ENCODE measurements at regions not wholly inside any gene's neighbourhood (a gene's known extent, or its start where the extent isn't known, plus 50 kb on each side); places are given as distances from the start of the nearest gene placed in this dataset.

DNA sequence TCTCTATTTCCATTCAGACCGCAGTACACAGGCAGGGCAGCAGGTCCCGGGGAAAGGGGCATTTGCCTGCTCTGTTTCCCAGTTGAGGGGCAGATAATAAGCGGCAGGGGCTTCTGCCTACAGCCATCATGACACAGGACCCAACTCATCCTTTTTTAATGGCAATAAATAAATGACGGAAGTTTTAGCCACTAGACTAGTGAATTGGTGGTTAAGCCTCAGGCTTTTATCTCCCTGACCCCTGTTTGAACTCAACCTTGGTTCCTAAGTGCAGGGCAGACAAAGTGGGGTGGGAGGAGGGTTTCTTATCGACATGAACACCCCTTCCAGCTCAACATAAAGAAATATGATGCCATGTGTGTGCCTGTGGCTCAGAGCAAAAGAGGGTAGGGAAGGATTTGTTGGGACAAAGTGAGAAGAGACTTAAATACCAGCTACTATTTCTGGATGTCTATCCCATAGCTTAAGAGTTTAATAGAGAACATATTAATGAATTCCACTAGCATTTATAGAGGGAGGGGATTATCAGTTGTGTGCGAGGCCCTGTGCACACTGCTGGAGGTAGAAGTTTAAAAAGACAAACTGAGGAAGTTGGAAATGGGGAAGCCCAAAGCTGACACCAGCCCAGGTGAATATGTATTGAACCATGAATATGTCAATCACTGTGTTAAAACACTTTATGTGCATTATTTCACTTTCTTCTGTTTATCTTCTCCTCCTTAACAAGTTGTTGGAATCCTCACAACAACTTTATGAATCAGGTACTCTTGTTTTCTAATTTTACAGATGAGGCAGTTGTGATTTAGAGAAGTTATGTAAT lies 939.4 kb downstream of the MCTP2 start:
- TF ChIP-seq CTCF (IDR thresholded peaks at IDR 0.05; ENCODE audit: low read depth, low read length), result no peak

GRCh38 chr15:95171564-95171963 lies 940.2 kb downstream of the MCTP2 start:
- no peak overlapping the region for H3K4me3 ChIP-seq (ENCODE audit: low read depth, low read length)
- no peak for TF ChIP-seq CTCF (IDR thresholded peaks at IDR 0.05; ENCODE audit: low read depth, low read length)

More for the DNA sequence above, 939.4 kb downstream of the MCTP2 start:
- H3K4me3 ChIP-seq (ENCODE audit: low read depth, low read length), result no peak overlapping the region

- no peak for TF ChIP-seq CTCF (IDR thresholded peaks at IDR 0.05; ENCODE audit: low read depth, low read length)
- H3K4me3 ChIP-seq (ENCODE audit: low read depth, low read length), result no peak overlapping the region
Observed at GRCh38 chr15:95174301-95175259, 943.2 kb downstream of the MCTP2 start.

- H3K4me3 ChIP-seq (ENCODE audit: low read depth, low read length), result no peak overlapping the region
- TF ChIP-seq CTCF (IDR thresholded peaks at IDR 0.05; ENCODE audit: low read depth, low read length), result no peak
Observed at GRCh38 chr15:95175914-95176658, 944.7 kb downstream of the MCTP2 start.

DNA sequence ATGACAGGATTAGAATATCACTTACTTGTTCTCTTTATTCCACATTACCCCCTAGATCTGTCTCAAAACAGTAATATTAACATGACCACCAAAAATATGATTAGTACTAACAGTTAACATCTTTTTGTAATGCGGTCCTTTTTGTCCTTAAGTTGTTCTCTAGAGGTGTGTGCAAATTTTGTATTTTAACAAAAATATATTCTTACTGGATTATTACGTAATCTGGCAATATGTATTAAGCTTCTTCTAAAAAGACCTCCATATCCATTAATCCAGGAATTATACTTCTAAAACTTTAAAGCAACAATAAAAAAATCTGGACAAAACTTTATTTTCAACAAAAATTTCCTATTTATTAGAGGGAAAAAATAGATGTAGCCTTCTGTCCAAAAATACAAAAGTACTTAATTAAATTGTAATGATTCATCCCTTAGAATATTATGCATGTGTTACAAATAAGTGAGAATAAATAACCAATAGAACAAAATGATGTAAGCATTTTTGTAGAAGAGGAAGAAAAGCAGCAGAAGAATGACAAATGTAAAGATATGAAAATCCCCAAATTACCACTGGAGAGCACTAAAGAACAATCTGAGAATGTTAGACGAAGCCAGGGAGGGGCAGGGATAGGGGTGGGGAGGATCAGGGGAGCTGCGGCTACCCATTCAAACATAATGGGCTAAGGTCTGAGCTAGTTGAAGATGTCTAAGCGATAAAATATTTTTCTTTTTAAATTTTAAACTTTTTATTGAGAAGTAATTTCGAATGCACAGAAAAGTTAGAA lies 945.6 kb downstream of the MCTP2 start:
- H3K4me3 ChIP-seq (ENCODE audit: low read depth, low read length), result no peak overlapping the region
- no peak for TF ChIP-seq CTCF (IDR thresholded peaks at IDR 0.05; ENCODE audit: low read depth, low read length)

- no peak for TF ChIP-seq CTCF (IDR thresholded peaks at IDR 0.05; ENCODE audit: low read depth, low read length)
- H3K4me3 ChIP-seq (ENCODE audit: low read depth, low read length), result no peak overlapping the region
Observed at GRCh38 chr15:95180530-95180929, 949.2 kb downstream of the MCTP2 start.
